ENCODE measurements at regions not wholly inside any gene's neighbourhood (a gene's known extent, or its start where the extent isn't known, plus 50 kb on each side); places are given as distances from the start of the nearest gene placed in this dataset.

GRCh38 chr5:168104811-168105481 lies 186.5 kb upstream of the WWC1 start:
- TF ChIP-seq, protein P1, sequence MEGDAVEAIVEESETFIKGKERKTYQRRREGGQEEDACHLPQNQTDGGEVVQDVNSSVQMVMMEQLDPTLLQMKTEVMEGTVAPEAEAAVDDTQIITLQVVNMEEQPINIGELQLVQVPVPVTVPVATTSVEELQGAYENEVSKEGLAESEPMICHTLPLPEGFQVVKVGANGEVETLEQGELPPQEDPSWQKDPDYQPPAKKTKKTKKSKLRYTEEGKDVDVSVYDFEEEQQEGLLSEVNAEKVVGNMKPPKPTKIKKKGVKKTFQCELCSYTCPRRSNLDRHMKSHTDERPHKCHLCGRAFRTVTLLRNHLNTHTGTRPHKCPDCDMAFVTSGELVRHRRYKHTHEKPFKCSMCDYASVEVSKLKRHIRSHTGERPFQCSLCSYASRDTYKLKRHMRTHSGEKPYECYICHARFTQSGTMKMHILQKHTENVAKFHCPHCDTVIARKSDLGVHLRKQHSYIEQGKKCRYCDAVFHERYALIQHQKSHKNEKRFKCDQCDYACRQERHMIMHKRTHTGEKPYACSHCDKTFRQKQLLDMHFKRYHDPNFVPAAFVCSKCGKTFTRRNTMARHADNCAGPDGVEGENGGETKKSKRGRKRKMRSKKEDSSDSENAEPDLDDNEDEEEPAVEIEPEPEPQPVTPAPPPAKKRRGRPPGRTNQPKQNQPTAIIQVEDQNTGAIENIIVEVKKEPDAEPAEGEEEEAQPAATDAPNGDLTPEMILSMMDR (IDR thresholded peaks at IDR 0.05; ENCODE audit: insufficient read depth, low read length, poor library complexity, severe bottlenecking) = no peak
- no peak for TF ChIP-seq EZH2phosphoT487 (conservative IDR thresholded peaks at IDR 0.05; ENCODE audit: low read length)

All from SU-DHL-6 (cell line).